DMS153 (cell line): ENCODE measurements at regions not wholly inside any gene's neighbourhood (a gene's known extent, or its start where the extent isn't known, plus 50 kb on each side); places are given as distances from the start of the nearest gene placed in this dataset.

ENCODE experiments used
- DNase-seq: peaks from one replicate; lab custom pipeline; 2025; lab: John Stamatoyannopoulos, UW

- DNase-seq, result no peak
Measured at GRCh38 chrX:95585321-95585720, 1099.3 kb upstream of the DIAPH2 start.

- no peak for DNase-seq
Measured at GRCh38 chrX:95612350-95612749, 1072.3 kb upstream of the DIAPH2 start.

GRCh38 chrX:95622200-95622599 is 1062.4 kb upstream of the DIAPH2 start:
- no peak for DNase-seq

- DNase-seq, result no peak
Measured at GRCh38 chrX:95626748-95627147, 1057.9 kb upstream of the DIAPH2 start.

DNA sequence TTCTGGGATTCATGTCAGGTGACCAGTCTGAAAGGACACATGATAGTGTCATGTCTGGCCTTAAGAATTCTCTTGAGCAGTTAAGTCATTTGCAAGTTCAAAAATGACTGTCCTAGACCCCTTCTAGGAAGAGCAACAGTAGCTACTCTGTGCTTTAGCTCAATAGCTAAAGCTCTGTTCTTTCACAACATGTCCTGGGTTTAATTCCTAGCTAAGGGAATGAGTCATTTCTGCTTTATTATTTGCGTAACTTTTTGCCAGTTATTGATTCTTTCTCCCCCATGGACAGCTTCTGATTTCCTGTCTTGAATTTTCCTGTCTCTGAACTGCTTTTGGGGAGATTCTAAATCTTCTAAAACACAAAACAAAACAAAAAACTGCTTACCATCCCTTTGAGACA is 1055.8 kb upstream of the DIAPH2 start:
- DNase-seq, result no peak

DNA sequence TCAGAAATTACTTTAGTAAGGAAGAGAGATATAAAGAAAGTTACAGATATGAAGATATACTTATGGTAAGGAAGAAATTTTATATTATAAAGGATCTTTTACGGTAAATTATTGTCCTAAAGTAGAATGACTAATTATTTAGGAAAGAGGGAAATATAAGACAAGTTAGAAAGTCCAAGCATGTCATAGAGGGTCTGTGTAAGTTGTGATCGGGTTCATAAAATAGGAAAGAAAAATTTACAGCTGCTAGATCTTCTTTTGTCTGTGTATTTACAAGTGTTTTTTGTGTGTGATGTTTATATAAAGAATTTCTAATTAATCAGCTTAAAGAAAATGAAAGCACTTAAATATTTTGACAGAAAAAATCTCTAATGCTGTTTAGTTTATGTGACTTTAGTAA is 1054.9 kb upstream of the DIAPH2 start:
- DNase-seq, result no peak

DNA sequence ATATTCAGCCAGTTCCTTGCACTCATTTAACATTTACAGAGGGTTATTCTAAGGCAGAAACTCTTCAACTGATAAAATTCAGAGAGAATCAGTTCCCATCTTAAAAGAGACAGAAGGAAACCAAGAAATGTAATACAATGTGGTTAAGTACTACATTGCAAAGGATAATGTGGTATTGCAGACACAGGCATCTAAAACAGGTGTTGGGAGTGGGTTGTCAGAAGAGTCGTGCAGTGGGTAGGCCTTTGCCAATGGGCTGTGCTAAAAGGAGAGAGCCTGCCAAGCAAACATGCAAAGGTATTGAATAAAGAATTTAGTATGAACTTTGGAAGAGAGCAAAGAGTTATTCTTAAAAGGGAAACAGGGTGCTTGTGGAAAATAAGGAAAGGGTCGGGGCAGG is 1044.4 kb upstream of the DIAPH2 start:
- no peak for DNase-seq

- no peak for DNase-seq
Measured at GRCh38 chrX:95645738-95646137, 1038.9 kb upstream of the DIAPH2 start.

DNA sequence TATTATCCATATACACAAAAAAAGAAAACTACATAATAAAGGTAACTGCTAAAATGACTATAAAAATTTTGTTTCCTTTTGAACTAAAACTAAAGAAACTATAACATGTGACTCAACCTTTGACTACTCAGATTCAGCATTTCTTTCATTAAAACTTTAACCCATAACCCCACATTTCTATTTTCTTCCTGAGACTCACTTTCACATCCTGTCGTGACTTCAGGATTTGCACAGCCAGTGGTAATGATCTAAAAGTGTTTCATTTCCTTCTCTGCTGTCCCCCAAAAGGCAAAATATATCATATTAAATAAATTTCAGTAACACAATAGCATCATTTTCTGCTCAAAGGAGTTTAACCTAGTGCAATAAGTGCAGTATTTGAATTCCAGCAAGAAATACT is 1022.4 kb upstream of the DIAPH2 start:
- no peak for DNase-seq

- no peak for DNase-seq
Measured at GRCh38 chrX:95666056-95666455, 1018.6 kb upstream of the DIAPH2 start.

DNA sequence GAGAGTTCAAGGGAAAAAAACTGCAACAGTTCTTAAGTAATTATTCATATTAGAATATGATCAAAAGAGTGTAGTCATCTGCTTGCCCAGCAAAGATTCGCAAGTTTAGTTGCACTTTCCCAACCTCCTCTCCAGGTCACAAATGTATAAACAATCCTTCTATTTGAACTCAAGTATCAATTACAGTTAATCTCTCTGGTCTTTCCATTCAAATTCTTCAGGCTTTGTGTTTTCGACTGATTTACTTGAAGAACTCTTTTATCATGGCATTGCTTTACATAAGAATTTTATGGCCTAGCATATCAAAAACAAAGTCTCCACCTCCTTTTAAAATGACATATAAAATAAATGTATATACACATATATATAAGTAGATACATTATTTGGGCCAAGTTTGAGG is 1009.6 kb upstream of the DIAPH2 start:
- DNase-seq, result no peak

DNA sequence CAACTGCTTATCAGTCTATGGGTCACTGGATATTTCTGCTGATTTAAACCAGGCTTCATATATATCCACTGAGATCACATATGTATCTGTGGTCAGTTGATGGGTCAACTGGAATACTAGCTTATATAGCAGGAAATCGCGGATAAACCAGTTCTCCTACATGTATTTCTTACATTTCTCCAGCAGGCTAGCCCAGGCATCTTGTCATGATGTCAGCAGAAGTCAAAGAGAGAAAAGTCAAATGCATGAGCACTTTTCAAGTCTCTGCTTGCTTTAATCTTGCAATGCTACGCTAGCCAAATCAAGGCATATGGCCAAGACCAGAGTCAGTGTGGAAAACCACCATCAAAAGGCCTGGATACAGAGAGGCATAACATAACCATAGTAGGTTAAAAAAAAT is 1008.8 kb upstream of the DIAPH2 start:
- DNase-seq, result no peak

GRCh38 chrX:95678679-95679078 is 1006.0 kb upstream of the DIAPH2 start:
- no peak for DNase-seq

GRCh38 chrX:95693365-95693764 is 991.3 kb upstream of the DIAPH2 start:
- no peak for DNase-seq

GRCh38 chrX:95703696-95704095 is 980.9 kb upstream of the DIAPH2 start:
- no peak for DNase-seq

- no peak for DNase-seq
Measured at GRCh38 chrX:95716841-95717240, 967.8 kb upstream of the DIAPH2 start.

- no peak for DNase-seq
Measured at GRCh38 chrX:95718746-95719145, 965.9 kb upstream of the DIAPH2 start.

DNA sequence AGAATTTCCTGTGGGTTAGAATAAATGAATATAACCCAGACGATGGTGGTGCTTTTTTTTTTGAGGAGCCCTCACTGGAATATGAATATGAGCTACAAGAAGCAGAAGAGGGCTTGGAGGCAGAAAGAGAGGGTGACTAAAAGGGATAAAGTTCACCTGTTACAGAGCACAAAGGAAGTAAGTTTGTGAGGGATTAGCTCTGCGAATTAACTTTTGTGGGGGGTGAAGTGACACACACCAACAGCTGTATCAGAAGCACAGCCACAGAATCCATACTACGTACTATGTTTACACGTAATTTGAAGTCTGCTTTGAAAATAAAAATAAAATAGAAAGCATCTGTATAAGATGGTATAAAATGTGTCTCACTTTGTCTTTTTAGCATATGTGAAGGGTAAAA is 963.6 kb upstream of the DIAPH2 start:
- no peak for DNase-seq

DNA sequence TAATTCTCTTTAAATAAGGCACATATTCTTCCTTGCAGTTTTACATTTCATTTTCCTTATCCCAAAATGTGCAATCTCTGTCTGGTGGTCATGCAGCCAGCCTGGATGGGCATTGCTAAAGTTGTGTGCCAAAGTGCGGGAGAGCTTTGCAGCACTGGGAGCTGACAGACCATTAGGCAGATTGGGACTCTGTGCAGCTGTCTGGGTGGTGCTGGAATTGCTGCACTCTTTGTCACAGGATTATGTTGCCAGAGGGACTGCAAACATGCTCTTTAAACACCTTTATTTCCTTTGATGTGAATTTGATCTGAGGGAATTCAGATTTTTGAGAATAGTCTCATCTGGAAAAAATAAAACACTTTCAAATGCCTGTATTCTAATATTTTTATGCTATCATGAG is 956.2 kb upstream of the DIAPH2 start:
- no peak for DNase-seq

DNA sequence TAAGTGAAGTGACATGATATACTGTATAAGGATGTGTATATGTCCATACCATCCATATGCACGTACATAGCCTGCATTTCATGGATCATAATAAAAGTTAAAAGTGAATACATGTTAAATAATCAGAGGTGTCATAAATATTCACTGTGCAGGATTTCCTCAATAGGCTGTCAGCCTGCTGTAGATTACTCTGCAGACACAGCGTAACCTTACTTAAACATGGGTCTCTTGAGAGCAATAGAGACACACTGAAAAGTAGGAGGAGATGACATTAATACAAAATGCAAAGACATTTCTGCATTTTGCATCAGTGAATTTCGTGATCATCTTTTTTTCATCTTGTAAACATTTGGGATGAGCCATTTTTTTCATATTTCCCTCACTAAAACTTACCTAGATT is 955.2 kb upstream of the DIAPH2 start:
- DNase-seq, result no peak

DNA sequence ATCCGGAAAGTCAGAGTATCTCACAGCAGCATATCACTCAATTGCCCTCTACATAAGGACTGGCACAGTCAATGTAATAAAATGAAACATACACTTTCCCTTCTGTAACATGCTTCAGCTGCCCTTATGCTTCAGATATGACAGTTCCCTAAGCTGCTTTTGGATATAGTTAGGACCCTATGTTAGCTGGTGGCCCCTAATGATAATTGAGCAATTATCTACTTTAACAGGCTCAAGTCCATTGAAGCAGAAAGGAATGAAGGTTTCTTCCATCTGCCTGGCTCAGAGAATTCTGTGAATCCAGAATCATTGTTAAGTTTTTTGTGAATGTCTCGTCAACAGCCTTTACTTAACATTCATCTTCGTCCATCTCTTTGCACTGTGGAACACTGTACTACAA is 951.2 kb upstream of the DIAPH2 start:
- no peak for DNase-seq

- DNase-seq, result no peak
Measured at GRCh38 chrX:95754411-95754810, 930.2 kb upstream of the DIAPH2 start.

GRCh38 chrX:95760356-95760755 is 924.3 kb upstream of the DIAPH2 start:
- no peak for DNase-seq

GRCh38 chrX:95762716-95763115 is 921.9 kb upstream of the DIAPH2 start:
- no peak for DNase-seq

DNA sequence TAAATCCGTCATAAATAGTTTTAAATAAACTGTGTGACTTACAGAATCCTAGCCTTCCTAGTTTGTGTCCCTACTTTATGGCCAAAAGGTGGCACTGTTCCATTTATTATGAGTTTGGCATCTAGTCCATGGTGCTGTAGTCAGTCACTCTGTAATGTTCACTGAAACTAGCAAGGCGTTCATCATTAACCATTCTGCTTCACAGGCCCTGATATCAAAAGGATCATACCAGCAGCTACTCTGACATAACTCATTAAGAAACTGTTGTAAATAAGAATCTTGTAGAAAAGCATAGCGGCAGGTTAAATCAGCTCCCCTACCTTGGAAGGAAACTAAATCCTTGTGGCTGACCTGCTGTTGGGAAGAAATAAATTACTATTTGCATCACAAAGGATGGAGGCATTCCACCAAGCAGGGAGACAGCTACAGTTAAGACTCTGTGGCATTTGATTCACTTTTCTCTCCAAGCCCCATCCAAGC is 919.6 kb upstream of the DIAPH2 start:
- DNase-seq, result no peak
